ENCODE measurements at regions not wholly inside any gene's neighbourhood (a gene's known extent, or its start where the extent isn't known, plus 50 kb on each side); places are given as distances from the start of the nearest gene placed in this dataset.

DNA sequence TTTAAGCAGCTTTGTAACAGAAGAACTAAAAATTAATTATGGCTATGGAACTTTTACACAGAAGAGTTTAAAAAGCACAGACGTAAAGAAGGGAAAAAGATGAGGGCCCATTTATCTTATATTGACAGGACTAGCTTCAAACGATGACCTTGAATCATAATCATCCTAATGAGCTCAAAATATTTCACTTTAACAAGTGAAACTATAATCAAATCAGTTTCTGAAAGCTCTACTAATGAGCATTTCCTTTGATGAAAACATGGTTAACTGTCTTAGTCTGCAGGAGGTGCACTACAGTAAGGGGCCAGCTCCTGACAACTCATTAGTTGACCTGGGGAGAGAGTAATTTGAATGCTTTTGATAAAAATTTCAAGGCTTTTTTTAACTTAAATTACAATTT is 228.0 kb upstream of the DEFB112 start:
- Histone ChIP-seq H2BK120ac (ENCODE audit: low read depth, low read length) (no peak overlapping the region), H3K27ac (ENCODE audit: low read depth, low read length) (no peak overlapping the region), H4K8ac (ENCODE audit: low read depth, low read length) (no peak overlapping the region), H3K9ac (ENCODE audit: low read length) (no peak overlapping the region), H3K36me3 (ENCODE audit: control insufficient read depth, insufficient read depth, low read length) (no peaks in the 10 kb centered on the region), H4K5ac (ENCODE audit: low read length) (no peak overlapping the region), H3K4me3 (ENCODE audit: low read length) (no peak overlapping the region), H3K4ac (ENCODE audit: low read depth, low read length) (no peak overlapping the region), H3K79me2 (ENCODE audit: control insufficient read depth, insufficient read depth, low read length) (no peaks in the 10 kb centered on the region), H2AK5ac (ENCODE audit: low read length) (no peak overlapping the region), H2BK5ac (ENCODE audit: low read length) (no peak overlapping the region), H3K27me3 (ENCODE audit: insufficient read depth, low read length, poor library complexity) (no peaks in the 10 kb centered on the region), H3K18ac (ENCODE audit: low read length) (no peak overlapping the region), H3K4me1 (ENCODE audit: control insufficient read depth, low read depth, low read length) (no peaks in the 10 kb centered on the region), H3K23ac (ENCODE audit: low read length) (no peak overlapping the region), H3K56ac (ENCODE audit: low read length) (no peak overlapping the region), H2BK15ac (replicated peaks; ENCODE audit: low read depth) (no peak overlapping the region), H3K4me2 (ENCODE audit: low read length) (no peak overlapping the region), H3K79me1 (ENCODE audit: low read length) (no peaks in the 10 kb centered on the region)
- WGBS (ENCODE audit: extremely low coverage, insufficient coverage, low lambda C conversion rate): no CpG with 5 or more reads among the region's 2 CpGs
- no peak for DNase-seq

- no peak for DNase-seq
- no peak overlapping the region for H2BK15ac ChIP-seq (replicated peaks; ENCODE audit: low read depth)
- no peak overlapping the region for H3K56ac ChIP-seq (ENCODE audit: low read length)
- no peak overlapping the region for H2AK5ac ChIP-seq (ENCODE audit: low read length)
- no peak overlapping the region for H2BK5ac ChIP-seq (ENCODE audit: low read length)
- H3K4me1 ChIP-seq (ENCODE audit: control insufficient read depth, low read depth, low read length): no peaks in the 10 kb centered on the region
- H3K4me2 ChIP-seq (ENCODE audit: low read length): no peak overlapping the region
- H3K23ac ChIP-seq (ENCODE audit: low read length): no peak overlapping the region
- no peaks in the 10 kb centered on the region for H3K27me3 ChIP-seq (ENCODE audit: insufficient read depth, low read length, poor library complexity)
- no peaks in the 10 kb centered on the region for H3K79me2 ChIP-seq (ENCODE audit: control insufficient read depth, insufficient read depth, low read length)
- WGBS (ENCODE audit: extremely low coverage, insufficient coverage, low lambda C conversion rate): no CpG with 5 or more reads among the region's 2 CpGs
- H3K79me1 ChIP-seq (ENCODE audit: low read length): no peaks in the 10 kb centered on the region
- no peak overlapping the region for H3K18ac ChIP-seq (ENCODE audit: low read length)
- no peak overlapping the region for H3K4ac ChIP-seq (ENCODE audit: low read depth, low read length)
- no peak overlapping the region for H3K9ac ChIP-seq (ENCODE audit: low read length)
- H3K27ac ChIP-seq (ENCODE audit: low read depth, low read length): no peak overlapping the region
- H2BK120ac ChIP-seq (ENCODE audit: low read depth, low read length): no peak overlapping the region
- no peaks in the 10 kb centered on the region for H3K36me3 ChIP-seq (ENCODE audit: control insufficient read depth, insufficient read depth, low read length)
- H3K4me3 ChIP-seq (ENCODE audit: low read length): no peak overlapping the region
- H4K5ac ChIP-seq (ENCODE audit: low read length): no peak overlapping the region
- H4K8ac ChIP-seq (ENCODE audit: low read depth, low read length): no peak overlapping the region
Observed at GRCh38 chr6:50278663-50279062, 228.9 kb upstream of the DEFB112 start.

DNA sequence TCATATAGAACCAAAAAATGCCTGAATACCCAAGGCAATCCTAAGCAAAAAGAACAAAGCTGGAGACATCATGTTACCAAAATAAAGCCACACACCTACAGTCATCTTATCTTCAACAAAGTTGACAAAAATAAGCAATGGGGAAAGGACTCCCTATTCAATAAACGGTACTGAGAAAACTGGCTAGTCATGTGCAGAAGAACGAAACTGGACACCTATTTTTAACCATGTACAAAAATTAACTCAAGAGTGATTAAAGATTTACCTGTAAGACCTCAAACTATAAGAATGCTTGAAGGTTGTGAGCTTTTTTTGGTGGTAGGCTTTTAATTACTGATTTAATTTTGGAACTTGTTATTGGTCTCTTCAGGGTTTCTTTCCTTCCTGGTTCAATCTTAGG is 236.0 kb upstream of the DEFB112 start:
- H2BK120ac ChIP-seq (ENCODE audit: low read depth, low read length): no peak overlapping the region
- no peaks in the 10 kb centered on the region for H3K27me3 ChIP-seq (ENCODE audit: insufficient read depth, low read length, poor library complexity)
- H3K4me1 ChIP-seq (ENCODE audit: control insufficient read depth, low read depth, low read length): no peaks in the 10 kb centered on the region
- H3K4me3 ChIP-seq (ENCODE audit: low read length): no peak overlapping the region
- H3K79me2 ChIP-seq (ENCODE audit: control insufficient read depth, insufficient read depth, low read length): no peaks in the 10 kb centered on the region
- H2AK5ac ChIP-seq (ENCODE audit: low read length): no peak overlapping the region
- no peak overlapping the region for H2BK5ac ChIP-seq (ENCODE audit: low read length)
- H3K4me2 ChIP-seq (ENCODE audit: low read length): no peak overlapping the region
- no peaks in the 10 kb centered on the region for H3K79me1 ChIP-seq (ENCODE audit: low read length)
- H3K18ac ChIP-seq (ENCODE audit: low read length): no peak overlapping the region
- H3K36me3 ChIP-seq (ENCODE audit: control insufficient read depth, insufficient read depth, low read length): no peaks in the 10 kb centered on the region
- H3K56ac ChIP-seq (ENCODE audit: low read length): no peak overlapping the region
- H4K8ac ChIP-seq (ENCODE audit: low read depth, low read length): no peak overlapping the region
- H3K4ac ChIP-seq (ENCODE audit: low read depth, low read length): no peak overlapping the region
- no CpG with 5 or more reads among the region's 2 CpGs for WGBS (ENCODE audit: extremely low coverage, insufficient coverage, low lambda C conversion rate)
- no peak overlapping the region for H3K9ac ChIP-seq (ENCODE audit: low read length)
- H4K5ac ChIP-seq (ENCODE audit: low read length): no peak overlapping the region
- H3K27ac ChIP-seq (ENCODE audit: low read depth, low read length): no peak overlapping the region
- no peak overlapping the region for H3K23ac ChIP-seq (ENCODE audit: low read length)
- no peak overlapping the region for H2BK15ac ChIP-seq (replicated peaks; ENCODE audit: low read depth)
- DNase-seq: no peak

GRCh38 chr6:50288241-50288640 is 238.5 kb upstream of the DEFB112 start:
- WGBS (ENCODE audit: extremely low coverage, insufficient coverage, low lambda C conversion rate): no CpG with 5 or more reads among the region's 1 CpG
- no peaks in the 10 kb centered on the region for H3K79me2 ChIP-seq (ENCODE audit: control insufficient read depth, insufficient read depth, low read length)
- no peak overlapping the region for H4K8ac ChIP-seq (ENCODE audit: low read depth, low read length)
- H3K79me1 ChIP-seq (ENCODE audit: low read length): no peaks in the 10 kb centered on the region
- no peak overlapping the region for H3K18ac ChIP-seq (ENCODE audit: low read length)
- H3K4ac ChIP-seq (ENCODE audit: low read depth, low read length): no peak overlapping the region
- no peak overlapping the region for H3K9ac ChIP-seq (ENCODE audit: low read length)
- H2BK15ac ChIP-seq (replicated peaks; ENCODE audit: low read depth): no peak overlapping the region
- no peak overlapping the region for H2AK5ac ChIP-seq (ENCODE audit: low read length)
- DNase-seq: no peak
- H3K23ac ChIP-seq (ENCODE audit: low read length): no peak overlapping the region
- H2BK5ac ChIP-seq (ENCODE audit: low read length): no peak overlapping the region
- no peak overlapping the region for H3K4me2 ChIP-seq (ENCODE audit: low read length)
- no peak overlapping the region for H3K27ac ChIP-seq (ENCODE audit: low read depth, low read length)
- H3K4me3 ChIP-seq (ENCODE audit: low read length): no peak overlapping the region
- H4K5ac ChIP-seq (ENCODE audit: low read length): no peak overlapping the region
- no peak overlapping the region for H3K56ac ChIP-seq (ENCODE audit: low read length)
- no peaks in the 10 kb centered on the region for H3K4me1 ChIP-seq (ENCODE audit: control insufficient read depth, low read depth, low read length)
- no peak overlapping the region for H2BK120ac ChIP-seq (ENCODE audit: low read depth, low read length)
- H3K27me3 ChIP-seq (ENCODE audit: insufficient read depth, low read length, poor library complexity): no peaks in the 10 kb centered on the region
- no peaks in the 10 kb centered on the region for H3K36me3 ChIP-seq (ENCODE audit: control insufficient read depth, insufficient read depth, low read length)

- no peaks in the 10 kb centered on the region for H3K79me2 ChIP-seq (ENCODE audit: control insufficient read depth, insufficient read depth, low read length)
- H3K18ac ChIP-seq (ENCODE audit: low read length): no peak overlapping the region
- no CpG with 5 or more reads among the region's 3 CpGs for WGBS (ENCODE audit: extremely low coverage, insufficient coverage, low lambda C conversion rate)
- H3K79me1 ChIP-seq (ENCODE audit: low read length): no peaks in the 10 kb centered on the region
- H4K8ac ChIP-seq (ENCODE audit: low read depth, low read length): no peak overlapping the region
- no peak overlapping the region for H2BK15ac ChIP-seq (replicated peaks; ENCODE audit: low read depth)
- H2BK120ac ChIP-seq (ENCODE audit: low read depth, low read length): no peak overlapping the region
- no peaks in the 10 kb centered on the region for H3K27me3 ChIP-seq (ENCODE audit: insufficient read depth, low read length, poor library complexity)
- no peaks in the 10 kb centered on the region for H3K4me1 ChIP-seq (ENCODE audit: control insufficient read depth, low read depth, low read length)
- H2AK5ac ChIP-seq (ENCODE audit: low read length): no peak overlapping the region
- DNase-seq: no peak
- no peak overlapping the region for H3K4me3 ChIP-seq (ENCODE audit: low read length)
- H3K9ac ChIP-seq (ENCODE audit: low read length): no peak overlapping the region
- no peaks in the 10 kb centered on the region for H3K36me3 ChIP-seq (ENCODE audit: control insufficient read depth, insufficient read depth, low read length)
- no peak overlapping the region for H3K4me2 ChIP-seq (ENCODE audit: low read length)
- H3K56ac ChIP-seq (ENCODE audit: low read length): no peak overlapping the region
- no peak overlapping the region for H3K27ac ChIP-seq (ENCODE audit: low read depth, low read length)
- H3K23ac ChIP-seq (ENCODE audit: low read length): no peak overlapping the region
- H3K4ac ChIP-seq (ENCODE audit: low read depth, low read length): no peak overlapping the region
- H2BK5ac ChIP-seq (ENCODE audit: low read length): no peak overlapping the region
- H4K5ac ChIP-seq (ENCODE audit: low read length): no peak overlapping the region
Observed at GRCh38 chr6:50288881-50289280, 239.2 kb upstream of the DEFB112 start.

- H2BK120ac ChIP-seq (ENCODE audit: low read depth, low read length): no peak overlapping the region
Observed at GRCh38 chr6:50289366-50289765, 239.6 kb upstream of the DEFB112 start.

More at GRCh38 chr6:50289366-50289765, 239.6 kb upstream of the DEFB112 start:
- H3K4me1 ChIP-seq (ENCODE audit: control insufficient read depth, low read depth, low read length): no peaks in the 10 kb centered on the region
- no peaks in the 10 kb centered on the region for H3K79me2 ChIP-seq (ENCODE audit: control insufficient read depth, insufficient read depth, low read length)
- H3K23ac ChIP-seq (ENCODE audit: low read length): no peak overlapping the region
- no peak overlapping the region for H3K4me3 ChIP-seq (ENCODE audit: low read length)
- no peak overlapping the region for H3K56ac ChIP-seq (ENCODE audit: low read length)
- no peaks in the 10 kb centered on the region for H3K27me3 ChIP-seq (ENCODE audit: insufficient read depth, low read length, poor library complexity)
- DNase-seq: no peak
- no peaks in the 10 kb centered on the region for H3K79me1 ChIP-seq (ENCODE audit: low read length)
- no peak overlapping the region for H4K8ac ChIP-seq (ENCODE audit: low read depth, low read length)
- H2BK5ac ChIP-seq (ENCODE audit: low read length): no peak overlapping the region
- H3K18ac ChIP-seq (ENCODE audit: low read length): no peak overlapping the region
- H2AK5ac ChIP-seq (ENCODE audit: low read length): no peak overlapping the region
- H3K36me3 ChIP-seq (ENCODE audit: control insufficient read depth, insufficient read depth, low read length): no peaks in the 10 kb centered on the region
- H3K27ac ChIP-seq (ENCODE audit: low read depth, low read length): no peak overlapping the region
- H3K4ac ChIP-seq (ENCODE audit: low read depth, low read length): no peak overlapping the region
- H2BK15ac ChIP-seq (replicated peaks; ENCODE audit: low read depth): no peak overlapping the region
- no peak overlapping the region for H4K5ac ChIP-seq (ENCODE audit: low read length)
- no peak overlapping the region for H3K9ac ChIP-seq (ENCODE audit: low read length)
- no CpG with 5 or more reads among the region's 1 CpG for WGBS (ENCODE audit: extremely low coverage, insufficient coverage, low lambda C conversion rate)
- no peak overlapping the region for H3K4me2 ChIP-seq (ENCODE audit: low read length)

Measured in mesendoderm (in vitro differentiated cells).